ENCODE measurements at regions not wholly inside any gene's neighbourhood (a gene's known extent, or its start where the extent isn't known, plus 50 kb on each side); places are given as distances from the start of the nearest gene placed in this dataset.

DNA sequence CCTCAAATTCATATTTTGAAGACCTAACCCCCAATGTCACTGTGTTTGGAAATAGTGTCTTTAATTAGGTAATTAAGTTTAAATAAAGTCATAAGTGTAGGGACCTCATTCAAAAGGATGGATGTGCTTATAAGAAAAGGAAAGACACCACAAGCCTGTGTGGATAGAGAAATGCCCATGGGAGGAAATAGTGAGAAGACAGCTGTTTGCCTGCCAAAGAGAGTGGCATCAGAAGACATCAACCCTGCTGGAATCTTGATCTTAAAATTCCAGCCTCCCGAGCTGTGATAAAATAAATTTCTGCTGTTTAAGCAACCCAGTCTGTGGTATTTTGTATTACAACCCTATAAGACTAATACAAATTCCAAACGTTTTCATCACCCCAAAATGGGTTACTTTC lies 1867.9 kb upstream of the NUDT12 start:
- DNase-seq (ENCODE audit: low read depth in 2 of 2) = no peak

DNA sequence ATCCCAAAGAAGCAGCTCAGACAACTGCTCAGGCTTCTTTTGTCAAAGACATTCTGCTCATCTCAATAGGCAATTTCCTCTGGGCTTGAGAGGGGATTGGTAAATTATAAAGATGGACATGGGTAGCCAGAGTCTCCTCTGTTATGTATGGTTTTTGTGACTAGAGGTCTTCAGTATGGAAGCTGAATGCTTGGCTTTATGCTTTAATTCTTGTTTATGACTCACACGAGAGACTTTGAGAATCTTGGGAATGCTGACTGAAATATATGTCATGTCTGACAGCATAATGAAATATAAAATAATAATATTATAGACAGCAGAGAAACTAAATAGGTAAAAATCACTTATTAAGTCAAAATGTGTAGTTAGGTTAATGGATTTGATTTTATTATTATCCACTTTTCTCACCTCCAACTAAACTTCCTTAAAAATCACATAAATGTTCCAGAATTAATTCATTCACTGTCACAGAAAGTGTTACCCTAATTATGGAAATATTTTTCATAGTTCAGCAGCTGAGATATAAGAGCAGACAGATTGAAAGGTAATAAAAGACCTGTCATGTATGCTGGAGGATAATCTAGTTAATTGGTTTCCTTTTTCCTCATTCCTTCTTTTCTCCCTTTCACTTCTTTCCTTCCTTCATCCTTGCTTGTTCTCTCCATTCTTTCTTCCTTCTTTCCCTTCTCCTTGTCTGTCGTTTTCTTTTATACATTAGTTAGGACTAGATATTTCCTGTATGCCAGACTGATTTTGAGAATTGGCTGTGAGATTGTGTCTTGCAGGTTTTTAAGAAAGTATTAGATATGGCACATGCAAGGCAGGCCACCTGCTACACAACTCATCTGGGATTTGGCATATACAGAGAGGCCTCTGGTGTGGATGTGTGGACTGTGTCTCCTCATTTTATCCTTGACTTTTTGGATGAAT lies 1866.1 kb upstream of the NUDT12 start:
- no peak for DNase-seq (ENCODE audit: low read depth in 2 of 2)

DNA sequence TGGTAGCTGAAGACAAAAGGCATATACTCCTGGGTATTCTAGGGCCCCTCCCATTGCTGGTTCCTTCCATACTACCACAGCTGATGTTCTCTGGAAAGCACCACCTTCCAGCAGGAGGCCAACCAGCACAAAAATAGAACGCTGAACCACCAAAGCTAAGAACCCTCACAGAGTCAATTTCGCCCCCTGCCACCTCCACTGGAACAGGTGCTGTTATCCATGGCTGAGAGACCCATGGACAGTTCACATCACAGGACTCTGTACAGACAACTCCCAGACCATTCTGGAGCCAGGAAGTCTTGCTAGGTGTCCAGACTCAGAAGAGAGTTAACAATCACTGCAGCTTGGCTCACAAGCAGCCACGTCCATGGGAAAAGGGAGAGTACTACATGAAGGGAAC lies 1851.5 kb upstream of the NUDT12 start:
- DNase-seq (ENCODE audit: low read depth in 2 of 2) = no peak

DNA sequence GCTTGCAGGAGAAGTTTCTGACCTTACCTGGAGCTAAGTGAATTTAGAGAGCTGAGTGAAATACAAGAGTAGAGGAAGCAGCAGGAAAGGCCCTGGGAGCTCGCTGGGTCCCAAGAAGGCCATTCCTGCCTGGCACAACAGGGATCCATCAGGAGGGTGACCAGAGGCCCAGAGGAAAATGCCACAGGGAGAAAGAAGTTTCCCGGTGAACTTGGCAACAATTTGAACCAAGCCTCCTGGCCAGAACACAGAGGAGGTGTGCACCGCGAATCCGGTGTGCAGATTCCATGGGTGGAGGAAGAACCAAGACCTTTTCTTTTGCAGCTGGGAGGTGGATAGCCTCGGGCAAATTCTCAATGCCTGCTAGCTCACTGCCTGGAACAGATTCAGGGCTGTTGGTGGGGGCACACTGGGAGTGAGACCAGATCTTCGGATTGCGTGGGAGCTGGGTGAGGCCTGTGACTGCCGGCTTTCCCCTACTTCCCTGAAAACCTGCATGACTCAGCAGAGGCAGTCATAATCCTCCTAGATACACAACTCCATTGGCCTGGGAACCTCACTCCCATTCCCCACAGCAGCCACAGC lies 1850.9 kb upstream of the NUDT12 start:
- DNase-seq (ENCODE audit: low read depth in 2 of 2) = no peak

DNA sequence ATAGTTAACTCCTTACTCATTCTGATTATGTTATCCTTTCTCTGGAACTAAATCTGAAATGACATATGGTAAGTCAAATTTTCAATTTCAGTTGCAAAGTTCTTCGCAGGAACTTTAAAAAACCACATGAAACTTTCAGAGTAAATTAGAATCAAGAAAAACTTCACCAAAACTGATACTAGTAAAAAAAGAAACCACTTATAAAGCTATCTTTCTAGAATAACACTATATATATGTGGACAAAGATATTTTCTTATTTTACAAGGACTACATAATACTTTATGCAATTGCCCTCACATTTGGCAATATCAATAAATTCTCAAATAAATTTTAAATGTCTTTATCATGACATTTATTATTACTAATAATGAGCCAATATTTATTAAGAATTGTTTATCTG lies 1847.1 kb upstream of the NUDT12 start:
- DNase-seq (ENCODE audit: low read depth in 2 of 2) = no peak

DNA sequence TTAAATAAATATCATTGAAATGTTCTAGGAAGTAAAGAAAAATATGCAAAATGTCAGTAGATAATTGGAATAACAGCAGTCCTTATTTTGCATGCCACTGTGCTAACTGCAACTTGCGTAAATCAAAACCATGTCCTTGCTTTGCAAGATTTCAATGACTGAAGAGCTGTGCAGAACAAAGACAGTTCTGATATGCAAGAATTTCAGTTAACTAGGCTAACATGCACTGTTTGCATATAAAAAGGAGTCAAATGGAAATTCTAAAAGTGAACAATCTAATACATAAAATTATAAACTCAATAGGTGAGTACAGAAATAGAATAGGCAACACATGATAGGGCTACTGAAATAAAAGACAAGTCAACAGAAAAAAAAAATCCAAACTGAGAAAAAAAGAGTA lies 1844.6 kb upstream of the NUDT12 start:
- no peak for DNase-seq (ENCODE audit: low read depth in 2 of 2)

DNA sequence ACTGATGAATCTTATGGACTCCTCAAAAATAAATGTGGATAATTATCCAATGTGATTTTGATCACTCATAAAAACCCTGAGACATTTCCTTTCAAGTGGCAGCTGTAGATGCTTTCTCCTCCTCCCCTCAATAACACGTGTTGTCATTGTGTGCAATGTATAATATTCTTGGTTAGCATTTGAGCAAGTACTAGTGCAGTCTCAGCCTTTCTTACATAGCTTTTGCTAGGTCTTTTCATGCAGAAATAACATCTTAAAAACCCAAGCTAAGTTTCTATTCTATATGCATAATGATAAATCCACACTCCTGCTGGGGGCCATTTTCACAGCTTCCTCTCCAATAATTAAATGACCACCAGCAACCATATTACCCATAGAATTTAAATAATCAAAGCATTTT lies 1835.2 kb upstream of the NUDT12 start:
- no peak for DNase-seq (ENCODE audit: low read depth in 2 of 2)

DNA sequence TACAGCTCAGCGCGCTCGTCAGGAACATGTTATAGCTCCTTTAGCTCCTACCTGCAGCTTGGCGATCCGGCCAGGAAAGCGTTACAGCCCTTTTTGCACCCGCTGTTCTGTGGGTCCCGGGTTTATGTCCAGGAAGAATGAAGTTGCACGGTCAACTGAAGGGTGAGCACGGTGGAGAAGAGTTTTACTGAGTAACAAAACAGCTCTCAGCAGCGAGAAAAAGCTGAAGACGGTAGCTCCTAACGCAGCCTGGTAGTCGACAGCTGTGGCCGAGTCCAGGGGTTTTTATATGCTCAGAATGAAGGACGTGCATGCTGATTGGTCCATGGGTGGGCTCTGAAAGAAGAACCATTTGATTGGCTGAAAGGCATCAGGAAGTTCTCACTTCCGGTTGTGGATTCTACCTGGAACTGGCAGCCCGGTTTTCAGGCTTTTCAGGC lies 1830.1 kb upstream of the NUDT12 start:
- no peak for DNase-seq (ENCODE audit: low read depth in 2 of 2)

DNA sequence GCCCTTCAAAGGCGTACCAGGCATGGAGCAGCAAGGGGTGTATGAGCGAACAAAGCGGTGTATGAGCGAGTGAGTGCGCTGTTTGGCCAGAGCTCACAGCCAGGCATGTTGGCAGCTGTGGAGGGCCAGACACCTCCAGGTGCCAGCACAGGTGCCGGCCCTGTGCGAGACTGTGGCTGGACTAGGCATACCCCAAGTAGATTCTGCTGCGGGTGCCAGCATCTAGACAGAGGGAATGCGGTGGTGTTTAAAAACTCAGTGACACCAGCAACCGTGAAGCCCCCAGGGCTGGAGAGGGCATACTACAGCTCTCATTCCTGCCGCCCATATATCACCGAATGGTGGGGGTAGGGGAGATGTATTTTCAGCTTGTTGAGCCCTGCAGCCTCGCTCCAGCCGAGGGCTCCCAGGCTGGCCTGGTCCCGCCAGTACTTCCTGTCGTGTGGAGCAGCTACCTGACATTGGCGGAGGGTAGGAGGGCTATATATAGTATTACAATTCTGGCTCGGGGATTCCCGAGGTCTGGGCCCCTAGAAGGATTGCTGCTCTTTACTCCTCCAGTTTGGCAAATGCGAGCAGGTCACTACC lies 1829.6 kb upstream of the NUDT12 start:
- no peak for DNase-seq (ENCODE audit: low read depth in 2 of 2)

DNA sequence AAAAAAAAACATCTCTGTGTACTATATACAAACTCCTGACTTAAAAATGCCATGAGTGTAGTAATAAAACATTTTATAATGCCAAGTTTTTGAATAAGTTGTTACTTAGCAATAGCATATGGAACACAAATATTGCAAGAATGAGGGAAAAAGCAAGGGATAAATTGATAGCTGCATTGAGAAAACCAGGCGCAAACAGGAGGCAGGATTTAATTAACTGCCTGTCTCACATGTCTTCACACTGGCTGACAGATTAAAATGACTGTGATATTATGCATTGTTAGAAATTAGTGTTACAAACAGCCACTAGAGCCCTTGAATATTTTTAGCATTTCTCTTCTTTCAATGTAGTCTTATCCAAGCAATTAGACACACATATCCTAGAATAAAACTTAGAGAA lies 1817.5 kb upstream of the NUDT12 start:
- no peak for DNase-seq (ENCODE audit: low read depth in 2 of 2)

DNA sequence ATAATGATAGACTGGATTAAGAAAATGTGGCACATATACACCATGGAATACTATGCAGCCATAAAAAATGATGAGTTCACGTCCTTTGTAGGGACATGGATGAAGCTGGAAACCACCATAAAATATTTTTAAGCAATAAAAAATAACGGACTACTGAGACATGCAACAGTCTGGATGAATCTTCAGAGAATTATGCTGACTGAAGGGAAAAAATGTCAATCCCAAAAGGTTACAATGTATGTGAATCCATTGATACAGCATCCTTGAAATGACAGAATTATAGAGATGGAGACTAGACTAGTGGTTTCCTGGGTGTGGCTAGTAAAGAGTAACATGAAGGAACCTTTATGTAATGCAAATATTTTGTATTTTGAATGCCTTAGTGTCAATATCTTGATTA lies 1808.6 kb upstream of the NUDT12 start:
- DNase-seq (ENCODE audit: low read depth in 2 of 2) = no peak

DNA sequence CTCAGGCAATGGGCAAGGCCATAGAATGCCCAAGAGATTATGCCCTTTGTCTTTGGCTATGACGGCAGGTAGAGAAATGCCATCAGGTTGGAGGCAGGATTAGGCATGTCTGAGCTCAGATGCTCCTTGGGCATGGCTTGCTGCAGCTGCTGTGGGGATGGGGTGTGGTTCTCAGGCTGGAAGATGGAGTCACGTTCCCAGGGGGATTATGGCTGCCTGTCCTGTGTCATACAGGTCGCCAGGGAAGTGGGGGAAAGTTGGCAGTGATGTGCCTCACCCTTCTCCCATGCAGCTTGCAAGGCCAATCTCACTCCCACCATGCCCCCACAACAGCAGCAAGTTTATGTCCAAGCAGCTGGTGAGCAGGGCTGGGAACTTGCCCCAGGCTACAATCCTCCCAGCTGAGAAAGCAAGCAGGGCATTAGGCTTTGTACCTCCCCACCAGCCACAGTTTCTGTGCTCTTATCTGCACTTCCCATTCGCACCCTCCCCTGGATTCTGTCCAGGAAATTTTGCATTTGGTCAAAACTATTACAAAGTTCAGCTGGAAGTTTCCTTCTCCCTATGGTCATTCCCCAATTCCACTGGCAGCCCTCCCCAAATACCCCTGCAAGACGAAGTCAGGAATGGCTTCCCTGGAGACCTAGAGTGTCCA lies 1788.0 kb upstream of the NUDT12 start:
- DNase-seq (ENCODE audit: low read depth in 2 of 2) = no peak

DNA sequence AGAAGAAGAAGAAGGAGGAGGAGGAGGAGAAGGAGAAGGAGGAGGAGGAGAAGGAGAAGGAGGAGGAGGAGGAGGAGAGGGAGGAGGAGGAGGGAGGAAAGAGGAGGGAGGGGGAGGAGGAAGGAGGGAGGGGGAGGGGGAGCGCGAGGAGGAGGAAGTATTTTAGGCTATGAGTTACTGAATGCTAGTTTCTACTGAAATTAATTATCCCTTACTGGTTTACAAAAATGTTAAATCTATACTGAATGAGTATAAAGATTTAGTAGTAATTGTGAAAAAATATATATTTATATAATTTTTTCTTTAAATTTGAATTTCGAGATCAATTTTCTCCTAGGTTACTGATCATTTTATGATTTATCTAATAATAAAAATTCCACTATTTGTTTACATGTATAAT lies 1769.0 kb upstream of the NUDT12 start:
- no peak for DNase-seq (ENCODE audit: low read depth in 2 of 2)

DNA sequence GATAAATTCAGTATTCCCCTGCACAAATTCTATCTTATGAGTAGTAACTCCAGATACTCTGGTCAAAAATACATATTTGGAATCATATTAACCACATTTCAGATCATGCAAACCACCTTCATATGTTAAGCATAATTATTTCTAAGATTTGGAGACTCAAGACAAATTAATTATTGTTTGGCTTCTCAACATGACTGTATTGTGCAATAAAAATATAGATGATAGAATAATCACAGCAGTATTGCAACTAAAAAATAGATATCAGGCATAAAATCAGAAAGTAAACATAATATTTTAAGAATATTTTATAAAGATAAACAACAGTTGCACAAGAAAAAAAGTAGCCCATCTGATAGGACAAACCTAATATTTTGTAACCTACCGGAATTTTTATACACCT lies 1767.6 kb upstream of the NUDT12 start:
- no peak for DNase-seq (ENCODE audit: low read depth in 2 of 2)

DNA sequence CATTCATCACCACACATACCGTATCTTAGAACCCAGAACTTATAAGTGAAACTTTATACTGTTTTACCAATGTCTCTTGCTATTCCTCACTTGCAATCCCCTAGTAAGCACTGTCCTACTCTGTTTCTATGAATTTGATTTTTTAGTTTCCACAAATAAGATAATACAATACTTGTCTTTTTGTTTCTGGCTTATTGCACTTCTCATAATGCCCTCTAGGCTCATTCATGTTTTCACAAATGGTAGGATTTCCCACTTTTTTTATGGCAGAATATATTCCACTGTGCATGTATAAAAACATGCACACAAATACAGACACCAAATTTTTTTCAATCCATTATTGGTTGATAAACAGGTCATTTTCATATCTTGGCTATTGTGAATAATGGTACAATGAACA lies 1742.3 kb upstream of the NUDT12 start:
- no peak for DNase-seq (ENCODE audit: low read depth in 2 of 2)

DNA sequence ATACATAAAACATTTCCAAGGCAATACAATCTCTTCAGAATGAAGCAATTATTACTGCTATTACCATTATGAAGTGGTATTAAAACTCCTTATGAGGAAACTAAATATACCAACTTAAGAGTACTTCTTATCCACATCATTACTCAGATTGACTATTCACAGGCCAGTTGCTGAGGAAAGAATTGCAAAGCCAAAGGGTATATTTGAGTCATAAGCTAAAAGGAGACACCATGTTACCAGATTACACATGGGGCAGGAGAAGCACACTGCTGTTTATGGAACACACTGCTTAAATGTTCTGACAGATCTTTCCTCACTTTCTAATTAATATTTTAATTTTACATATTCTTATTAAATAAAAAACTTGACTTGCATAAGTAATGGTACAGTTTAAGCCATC lies 1726.4 kb upstream of the NUDT12 start:
- no peak for DNase-seq (ENCODE audit: low read depth in 2 of 2)

DNA sequence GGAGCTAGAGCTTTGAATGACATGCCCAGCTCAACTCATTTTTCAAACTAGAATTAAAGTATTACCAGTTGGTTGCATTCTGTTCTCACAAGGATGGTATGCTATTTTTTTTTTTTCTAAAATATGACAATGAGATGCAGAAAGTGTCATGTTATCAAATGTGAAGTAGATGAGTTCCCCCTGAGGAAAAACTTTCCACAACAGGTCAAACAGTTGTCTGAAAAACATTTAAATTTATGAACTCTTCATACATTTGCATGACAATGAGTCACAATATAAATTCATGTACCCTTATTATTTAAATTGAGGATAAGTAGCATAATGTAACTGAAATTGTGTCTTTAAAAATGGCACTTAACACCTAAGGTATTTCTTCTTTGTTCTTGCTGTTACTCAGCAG lies 1720.5 kb upstream of the NUDT12 start:
- no peak for DNase-seq (ENCODE audit: low read depth in 2 of 2)

DNA sequence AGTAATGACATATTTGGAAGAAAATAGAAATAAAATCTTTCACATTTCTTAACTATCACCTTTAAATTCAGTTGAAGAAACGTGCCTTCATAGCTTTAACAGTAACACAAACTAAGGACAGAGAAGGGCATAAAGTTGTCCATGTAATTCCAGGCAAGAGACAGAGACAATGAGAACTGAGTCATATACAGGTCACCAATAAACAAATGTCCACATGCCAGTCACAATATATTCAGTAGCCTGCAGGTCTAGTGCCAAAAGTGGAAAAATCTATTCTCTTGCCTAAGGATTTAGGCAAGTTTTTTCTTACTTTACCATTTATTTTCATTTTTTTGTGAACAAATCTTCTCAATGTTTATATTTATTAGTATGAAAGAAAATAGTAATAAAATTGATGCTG lies 1711.5 kb upstream of the NUDT12 start:
- no peak for DNase-seq (ENCODE audit: low read depth in 2 of 2)

DNA sequence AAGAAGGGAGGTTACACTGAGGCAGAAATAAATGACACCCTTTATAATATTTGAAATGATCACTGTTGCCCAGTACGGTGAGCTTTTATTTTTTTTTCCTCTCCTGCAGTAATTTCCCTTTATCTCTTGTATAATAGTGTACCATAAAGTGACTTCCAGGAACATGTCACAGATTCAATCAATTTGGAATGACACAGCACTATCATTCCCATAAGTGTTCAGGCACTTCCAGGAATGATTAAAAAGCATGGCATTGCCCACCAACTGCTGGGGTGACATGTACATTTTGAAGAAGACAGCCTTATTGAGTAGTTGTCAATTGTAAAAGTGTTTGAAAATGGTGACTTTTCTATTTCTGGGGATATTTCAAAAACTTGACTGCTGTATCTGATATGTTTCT lies 1700.9 kb upstream of the NUDT12 start:
- DNase-seq (ENCODE audit: low read depth in 2 of 2) = no peak

DNA sequence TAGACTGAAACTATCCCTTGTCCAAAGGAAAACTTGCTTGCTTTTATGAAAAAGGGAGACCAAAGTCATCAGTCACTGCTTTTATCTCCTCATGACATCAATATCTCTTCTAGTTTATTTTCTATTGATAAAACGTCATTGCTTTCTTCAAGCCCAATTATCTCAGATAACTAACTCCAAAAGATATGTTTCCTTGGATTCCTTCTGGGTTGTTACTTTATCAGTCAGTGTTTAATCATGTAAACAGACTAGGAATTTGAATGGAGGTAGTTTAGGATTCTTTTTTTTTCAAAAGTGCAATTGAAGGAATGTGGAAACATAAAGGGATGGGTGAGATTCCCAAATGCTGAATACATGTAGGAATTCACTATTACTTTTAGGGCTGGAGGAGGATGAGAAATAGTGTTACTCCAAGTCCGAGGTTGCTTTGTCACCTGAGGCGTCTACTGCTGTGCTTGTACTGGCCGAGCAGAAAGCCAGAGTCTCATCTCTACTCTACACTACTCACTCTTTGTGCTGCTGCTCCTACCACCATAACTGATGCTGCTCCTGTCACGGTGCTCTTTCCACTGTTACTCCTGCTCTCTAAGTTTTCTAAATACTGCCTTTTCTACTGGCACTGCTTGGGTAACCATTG lies 1697.1 kb upstream of the NUDT12 start:
- no peak for DNase-seq (ENCODE audit: low read depth in 2 of 2)

DNA sequence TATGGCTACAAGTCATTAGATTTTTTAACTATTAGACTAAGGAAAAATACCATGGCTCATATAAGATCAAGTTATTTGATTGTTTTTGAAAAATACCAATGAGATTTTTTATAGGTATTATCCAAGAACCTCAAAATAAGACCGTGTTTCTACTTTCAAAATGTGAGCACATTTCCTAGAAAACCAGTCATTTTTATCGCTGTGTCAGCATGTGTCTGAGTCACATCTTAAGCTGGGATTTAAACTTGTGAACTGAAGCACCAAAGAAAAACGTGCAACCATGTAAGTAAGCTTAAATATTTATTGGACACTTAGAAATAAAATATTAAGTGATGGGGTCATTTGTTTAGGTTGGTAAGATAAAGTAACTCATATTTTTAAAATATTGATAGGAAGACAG lies 1676.0 kb upstream of the NUDT12 start:
- no peak for DNase-seq (ENCODE audit: low read depth in 2 of 2)

DNA sequence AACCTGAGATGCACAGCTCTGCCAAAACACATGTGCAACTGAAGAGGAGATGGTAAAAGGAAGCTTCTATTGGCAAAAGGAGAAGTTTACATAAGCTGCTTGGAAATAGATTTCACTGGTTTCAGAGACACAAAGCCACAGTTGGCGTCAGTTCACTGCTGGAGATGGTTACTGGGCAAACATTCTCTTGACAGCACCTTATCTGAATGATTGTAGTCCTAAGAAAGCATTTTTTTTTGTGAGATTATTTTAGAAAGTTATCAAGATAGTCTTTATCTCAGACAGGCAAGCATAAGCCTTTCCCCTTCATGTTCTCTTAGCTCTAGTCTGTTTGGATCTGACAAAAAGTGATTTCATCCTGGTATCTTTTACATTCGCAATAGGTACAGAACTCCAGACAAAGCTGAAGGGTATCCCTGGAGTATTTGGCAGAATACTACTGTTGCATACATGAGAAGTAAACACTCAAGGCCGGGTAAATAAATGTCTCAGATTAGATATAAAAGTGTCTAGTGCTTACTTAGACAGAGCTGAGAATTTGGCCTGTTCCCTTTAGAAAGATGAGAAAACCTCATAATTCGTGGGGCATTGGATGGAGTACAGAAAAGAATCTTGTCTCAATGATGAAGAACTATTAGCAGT lies 1668.0 kb upstream of the NUDT12 start:
- no peak for DNase-seq (ENCODE audit: low read depth in 2 of 2)

Measured in stimulated activated CD4-positive, alpha-beta T cell treated with anti-CD3 and anti-CD28 coated beads, Interleukin-12 subunit alpha, Interleukin-12 subunit beta, amount 100 ng/mL, for 24 hours (primary cell).